Peyer's patch (tissue), 4 donors: ENCODE measurements at regions not wholly inside any gene's neighbourhood (a gene's known extent, or its start where the extent isn't known, plus 50 kb on each side); places are given as distances from the start of the nearest gene placed in this dataset.

Experiments
- POLR2A ChIP-seq, 2 donors: fragments of 450-650 bp; IDR thresholded peaks; one replicate each; pipeline ENCODE4 v1.5.1; 2017; ENCODE audit warnings: antibody characterized with exemption in 2 of 2, mild to moderate bottlenecking in 2 of 2, moderate library complexity in 2 of 2
- TF ChIP-seq, protein P1 (sequence below), 6 experiments: fragments of 450-650 bp in 4 of 6; fragments of 200-600 bp in 2 of 6; sonication (generic) in 1 of 6; IDR thresholded peaks; one replicate each; pipeline ENCODE4 v1.5.1; 2017 to 2019; ENCODE audit warnings: antibody characterized with exemption in 6 of 6, mild to moderate bottlenecking in 3 of 6, moderate library complexity in 1 of 6

DNA sequence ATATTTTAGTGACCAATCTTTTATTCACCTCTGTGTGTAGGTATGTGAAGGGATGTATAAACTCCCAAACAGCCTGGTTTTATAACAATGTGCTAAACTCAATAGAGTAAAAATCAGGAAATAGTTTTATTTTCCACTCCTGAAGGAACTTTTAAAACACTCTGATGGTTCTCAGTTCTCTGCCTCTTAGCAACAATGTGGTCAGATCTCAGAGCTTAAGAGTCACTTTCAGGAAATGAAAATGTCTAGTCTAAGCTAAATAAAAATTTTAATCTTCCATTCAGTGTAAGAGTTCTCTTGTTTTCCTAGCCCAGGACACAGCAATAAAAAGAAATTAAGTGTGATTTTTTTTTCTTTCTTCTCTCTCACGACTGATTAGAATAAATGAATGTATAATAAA is 718.0 kb downstream of the C12orf50 start:
- TF ChIP-seq, protein P1, sequence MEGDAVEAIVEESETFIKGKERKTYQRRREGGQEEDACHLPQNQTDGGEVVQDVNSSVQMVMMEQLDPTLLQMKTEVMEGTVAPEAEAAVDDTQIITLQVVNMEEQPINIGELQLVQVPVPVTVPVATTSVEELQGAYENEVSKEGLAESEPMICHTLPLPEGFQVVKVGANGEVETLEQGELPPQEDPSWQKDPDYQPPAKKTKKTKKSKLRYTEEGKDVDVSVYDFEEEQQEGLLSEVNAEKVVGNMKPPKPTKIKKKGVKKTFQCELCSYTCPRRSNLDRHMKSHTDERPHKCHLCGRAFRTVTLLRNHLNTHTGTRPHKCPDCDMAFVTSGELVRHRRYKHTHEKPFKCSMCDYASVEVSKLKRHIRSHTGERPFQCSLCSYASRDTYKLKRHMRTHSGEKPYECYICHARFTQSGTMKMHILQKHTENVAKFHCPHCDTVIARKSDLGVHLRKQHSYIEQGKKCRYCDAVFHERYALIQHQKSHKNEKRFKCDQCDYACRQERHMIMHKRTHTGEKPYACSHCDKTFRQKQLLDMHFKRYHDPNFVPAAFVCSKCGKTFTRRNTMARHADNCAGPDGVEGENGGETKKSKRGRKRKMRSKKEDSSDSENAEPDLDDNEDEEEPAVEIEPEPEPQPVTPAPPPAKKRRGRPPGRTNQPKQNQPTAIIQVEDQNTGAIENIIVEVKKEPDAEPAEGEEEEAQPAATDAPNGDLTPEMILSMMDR (IDR thresholded peaks at IDR 0.05), result no peak
- TF ChIP-seq POLR2A (IDR thresholded peaks at IDR 0.05), result no peak
